Activated CD8-positive, alpha-beta T cell treated with anti-CD3 and anti-CD28 coated beads for 36 hours (primary cell): ENCODE measurements at regions not wholly inside any gene's neighbourhood (a gene's known extent, or its start where the extent isn't known, plus 50 kb on each side); places are given as distances from the start of the nearest gene placed in this dataset.
"Not testable (repeated sequence)": the region's sequence is repeated elsewhere in the genome, so short reads cannot be mapped to it uniquely, and the experiment has no call there.

ENCODE experiments used
- ATAC-seq: fragments of 200-7000 bp; cut with Tn5 transposase; one replicate; pipeline ENCODE4 v1.10.0; 2021; ENCODE audit warnings: mild to moderate bottlenecking, moderate library complexity
- CTCF ChIA-PET: fragments of 350-600 bp; sonication (Branson Sonifier 250); formaldehyde crosslinking; loops from one replicate; lab custom pipeline; 2021; ENCODE audit warnings: antibody characterized with exemption; lab: Charles Lee
- POLR2A ChIA-PET: fragments of 350-600 bp; sonication (Branson Sonifier 250); formaldehyde crosslinking; loops from one replicate; lab custom pipeline; 2021; ENCODE audit warnings: antibody characterized with exemption; lab: Charles Lee
- DNase-seq: peaks from one replicate; pipeline ENCODE4 v3.0.0-alpha.2; 2020
- H3K27ac Mint-ChIP-seq: one replicate; pipeline ENCODE4 v1.8.0; 2021; ENCODE audit warnings: mild to moderate bottlenecking, mixed read lengths
- H3K27me3 Mint-ChIP-seq: one replicate; pipeline ENCODE4 v1.8.0; 2021; ENCODE audit warnings: mixed read lengths
- H3K36me3 Mint-ChIP-seq: one replicate; pipeline ENCODE4 v1.8.0; 2021; ENCODE audit warnings: low read depth, mixed read lengths
- H3K4me1 Mint-ChIP-seq: one replicate; pipeline ENCODE4 v1.8.0; 2021; ENCODE audit warnings: low read depth, mixed read lengths
- H3K4me3 Mint-ChIP-seq: one replicate; pipeline ENCODE4 v1.8.0; 2021; ENCODE audit warnings: mild to moderate bottlenecking, moderate library complexity, mixed read lengths
- H3K9me3 Mint-ChIP-seq: one replicate; pipeline ENCODE4 v1.8.0; 2021; ENCODE audit warnings: mixed read lengths
- CTCF ChIP-seq: fragments of 200-600 bp; IDR thresholded peaks from one replicate; pipeline ENCODE4 v1.8.0; 2022; ENCODE audit warnings: antibody characterized with exemption, mild to moderate bottlenecking
- intact Hi-C: fragments of 100-400 bp; cut with micrococcal nuclease; formaldehyde crosslinking; loops from one replicate; pipeline ENCODE4 v1.10.0; 2022

DNA sequence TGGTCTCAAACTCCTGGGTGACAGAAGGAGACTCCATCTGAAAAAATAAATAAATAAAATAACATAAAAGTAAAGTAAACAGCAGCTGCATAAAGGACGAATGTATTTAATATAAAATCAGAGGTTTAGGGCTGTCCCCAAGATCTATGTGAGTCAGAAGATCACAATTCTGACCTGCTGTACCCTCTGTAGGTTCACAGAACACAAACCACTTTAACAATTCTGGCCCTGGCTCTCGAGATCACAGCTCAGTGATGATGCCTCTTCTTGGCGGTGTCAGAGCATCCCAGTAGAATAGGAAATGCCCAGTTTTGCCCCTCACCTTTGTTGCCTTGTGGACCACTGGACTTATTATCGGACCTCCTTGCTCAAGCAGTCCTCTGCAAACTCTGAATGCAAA is 380.9 kb downstream of the TLE1 start:
- no peaks in the 10 kb centered on the region for H3K4me1 Mint-ChIP-seq
- no peak for DNase-seq
- no peak overlapping the region for H3K27ac Mint-ChIP-seq
- peaks cover 7% of the 10 kb centered on the region for H3K9me3 Mint-ChIP-seq
- TF ChIP-seq CTCF: no peak
- POLR2A ChIA-PET: no interaction called here
- no peak overlapping the region for H3K4me3 Mint-ChIP-seq
- no peak for ATAC-seq
- no peaks in the 10 kb centered on the region for H3K36me3 Mint-ChIP-seq
- intact Hi-C loops: no loop called here
- CTCF ChIA-PET: no interaction called here
- no peaks in the 10 kb centered on the region for H3K27me3 Mint-ChIP-seq

DNA sequence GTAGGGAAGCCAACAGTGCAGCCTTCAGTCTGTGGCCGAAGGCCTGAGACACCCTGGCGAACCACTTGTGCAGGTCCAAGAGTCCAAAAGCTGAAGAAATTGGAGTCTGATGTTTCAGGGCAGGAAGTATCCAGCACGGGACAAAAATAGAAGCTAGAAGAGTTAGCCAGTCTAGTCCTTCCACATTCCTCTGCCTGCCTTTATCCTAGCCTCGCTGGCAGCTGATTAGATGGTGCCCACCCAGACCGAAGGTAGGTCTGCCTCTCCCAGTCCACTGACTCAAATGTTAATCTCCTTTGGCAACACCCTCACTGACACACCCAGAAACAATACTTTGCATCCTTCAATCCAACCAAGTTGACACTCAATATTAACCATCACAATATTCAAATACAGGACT is 381.6 kb downstream of the TLE1 start:
- H3K4me1 Mint-ChIP-seq, intact Hi-C loops, H3K36me3 Mint-ChIP-seq, ATAC-seq, POLR2A ChIA-PET, H3K27me3 Mint-ChIP-seq, CTCF ChIA-PET, H3K4me3 Mint-ChIP-seq, H3K27ac Mint-ChIP-seq, DNase-seq, H3K9me3 Mint-ChIP-seq: not testable (repeated sequence)

GRCh38 chr9:81305561-81306182 is 383.7 kb downstream of the TLE1 start:
- no peaks in the 10 kb centered on the region for H3K36me3 Mint-ChIP-seq
- H3K27ac Mint-ChIP-seq: no peak overlapping the region
- ATAC-seq (no peak), DNase-seq (no peak)
- ChIA-PET CTCF (no interaction called here), POLR2A (no interaction called here)
- no peaks in the 10 kb centered on the region for H3K27me3 Mint-ChIP-seq
- H3K4me3 Mint-ChIP-seq: no peak overlapping the region
- H3K4me1 Mint-ChIP-seq: no peaks in the 10 kb centered on the region
- TF ChIP-seq CTCF: no peak
- intact Hi-C loops: no loop called here
- H3K9me3 Mint-ChIP-seq: peaks cover 9% of the 10 kb centered on the region

DNA sequence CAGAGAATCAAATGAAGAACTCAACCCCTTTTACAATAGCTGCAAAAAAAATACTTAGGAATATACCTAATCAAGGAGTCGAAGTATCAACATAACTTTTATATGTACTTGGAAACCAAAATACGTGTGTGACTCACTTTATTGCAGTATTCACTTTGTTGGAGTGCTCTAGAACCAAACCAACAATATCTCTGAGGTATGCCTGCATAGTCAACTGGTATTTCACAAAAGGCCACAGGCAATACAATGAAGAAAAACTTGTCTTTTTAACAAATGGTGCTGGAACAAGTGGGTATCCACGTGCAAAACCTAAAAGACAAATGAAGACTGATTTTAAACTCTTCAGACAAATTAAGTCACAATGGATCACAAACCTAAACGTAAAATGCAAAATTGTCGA is 385.7 kb downstream of the TLE1 start:
- H3K9me3 Mint-ChIP-seq: peaks cover 5% of the 10 kb centered on the region
- TF ChIP-seq CTCF: no peak
- H3K4me3 Mint-ChIP-seq: no peak overlapping the region
- ChIA-PET POLR2A (no interaction called here), CTCF (no interaction called here)
- no peak overlapping the region for H3K27ac Mint-ChIP-seq
- ATAC-seq (no peak), DNase-seq (no peak)
- H3K27me3 Mint-ChIP-seq: no peaks in the 10 kb centered on the region
- H3K36me3 Mint-ChIP-seq: no peaks in the 10 kb centered on the region
- intact Hi-C loops: no loop called here
- no peaks in the 10 kb centered on the region for H3K4me1 Mint-ChIP-seq

- DNase-seq (no peak), ATAC-seq (no peak)
- CTCF ChIA-PET: no interaction called here
- TF ChIP-seq CTCF: no peak
- Mint-ChIP-seq H3K4me1 (no peaks in the 10 kb centered on the region), H3K36me3 (no peaks in the 10 kb centered on the region), H3K27me3 (peaks cover 1% of the 10 kb centered on the region), H3K27ac (no peak overlapping the region), H3K9me3 (peaks cover 5% of the 10 kb centered on the region), H3K4me3 (no peak overlapping the region)
- intact Hi-C loops: no loop called here
- POLR2A ChIA-PET: no interaction called here
Observed at GRCh38 chr9:81293651-81294050, 395.7 kb downstream of the TLE1 start.
